CD4-positive, alpha-beta T cell treated with Interleukin-4 for 4 hours (primary cell): ENCODE measurements at regions not wholly inside any gene's neighbourhood (a gene's known extent, or its start where the extent isn't known, plus 50 kb on each side); places are given as distances from the start of the nearest gene placed in this dataset.

ENCODE experiments used
- DNase-seq: peaks from one replicate; pipeline ENCODE4 v3.0.0-alpha.2; 2020

DNA sequence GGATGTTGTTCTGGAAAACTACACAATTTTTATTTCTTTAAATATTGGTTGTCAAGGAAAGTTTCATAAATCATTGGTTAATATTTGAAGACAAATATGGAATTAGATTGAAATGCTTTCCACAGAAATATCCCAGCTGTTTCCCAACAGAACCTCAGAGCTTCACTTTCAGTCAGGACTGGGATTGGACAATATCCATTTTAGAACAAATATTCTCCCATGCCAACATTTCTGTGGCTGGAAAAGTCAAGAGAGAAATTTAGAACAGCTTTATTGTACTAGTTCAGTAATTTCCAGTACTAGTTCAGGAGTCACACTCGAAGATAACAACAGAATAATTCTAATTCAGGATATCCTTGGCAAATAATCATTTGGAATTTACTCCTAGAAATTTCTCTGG, 116.1 kb upstream of the TUT7 start:
- DNase-seq = no peak

DNA sequence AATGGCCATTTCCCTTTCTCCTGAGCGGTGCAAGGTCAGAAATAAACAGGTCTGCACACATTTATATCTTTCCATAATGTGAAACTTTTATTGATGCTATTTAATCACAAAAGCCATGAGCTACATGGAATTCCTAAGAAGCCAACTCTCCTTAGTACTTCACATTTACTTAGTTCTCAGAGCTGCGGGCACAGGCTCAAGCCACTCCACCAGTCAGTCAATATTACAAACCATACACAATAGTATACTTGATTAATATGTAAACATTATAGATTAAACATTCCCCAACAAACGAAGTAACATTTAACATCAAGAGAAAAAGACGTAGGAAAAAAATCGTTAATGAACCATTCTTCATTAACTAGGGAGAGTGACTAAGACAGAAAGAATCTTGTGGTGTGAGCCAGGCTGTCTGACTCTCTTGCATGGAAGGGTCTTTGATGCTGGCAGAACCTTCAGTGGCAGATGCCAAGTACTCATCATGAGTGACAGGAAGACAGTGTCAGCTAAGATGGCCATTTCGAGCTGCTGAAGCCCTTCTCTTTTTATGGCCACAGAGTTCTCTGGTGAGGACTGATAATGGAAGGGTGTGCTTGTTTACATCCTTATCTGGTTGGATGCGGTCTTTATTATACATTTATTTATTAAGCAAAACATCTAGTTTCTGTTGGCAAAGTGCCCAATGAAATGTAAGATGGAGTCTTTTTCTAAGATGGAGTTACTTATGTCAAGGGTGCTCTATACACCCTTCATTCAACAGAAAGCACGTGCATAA, 115.5 kb upstream of the TUT7 start:
- DNase-seq = no peak

DNA sequence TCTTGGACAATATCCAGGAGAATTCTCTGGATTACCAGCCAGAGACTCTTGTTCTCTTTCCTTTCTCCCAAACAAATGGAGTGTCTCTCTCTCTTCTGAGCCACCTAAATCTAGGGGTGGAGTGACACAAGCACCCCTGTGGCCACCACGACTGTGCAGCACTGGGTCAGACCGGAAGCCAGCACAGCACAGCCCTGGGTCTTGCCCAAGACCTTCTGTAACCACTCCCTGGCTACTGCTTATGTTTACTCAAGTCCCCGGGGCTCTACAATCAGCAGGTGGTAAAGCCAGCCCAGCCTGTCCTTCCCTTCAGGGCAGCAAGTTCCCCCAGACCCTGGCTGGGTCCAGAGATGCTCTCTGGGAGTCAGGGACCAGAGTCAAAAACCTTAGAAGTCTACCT, 110.0 kb upstream of the TUT7 start:
- DNase-seq = no peak

DNA sequence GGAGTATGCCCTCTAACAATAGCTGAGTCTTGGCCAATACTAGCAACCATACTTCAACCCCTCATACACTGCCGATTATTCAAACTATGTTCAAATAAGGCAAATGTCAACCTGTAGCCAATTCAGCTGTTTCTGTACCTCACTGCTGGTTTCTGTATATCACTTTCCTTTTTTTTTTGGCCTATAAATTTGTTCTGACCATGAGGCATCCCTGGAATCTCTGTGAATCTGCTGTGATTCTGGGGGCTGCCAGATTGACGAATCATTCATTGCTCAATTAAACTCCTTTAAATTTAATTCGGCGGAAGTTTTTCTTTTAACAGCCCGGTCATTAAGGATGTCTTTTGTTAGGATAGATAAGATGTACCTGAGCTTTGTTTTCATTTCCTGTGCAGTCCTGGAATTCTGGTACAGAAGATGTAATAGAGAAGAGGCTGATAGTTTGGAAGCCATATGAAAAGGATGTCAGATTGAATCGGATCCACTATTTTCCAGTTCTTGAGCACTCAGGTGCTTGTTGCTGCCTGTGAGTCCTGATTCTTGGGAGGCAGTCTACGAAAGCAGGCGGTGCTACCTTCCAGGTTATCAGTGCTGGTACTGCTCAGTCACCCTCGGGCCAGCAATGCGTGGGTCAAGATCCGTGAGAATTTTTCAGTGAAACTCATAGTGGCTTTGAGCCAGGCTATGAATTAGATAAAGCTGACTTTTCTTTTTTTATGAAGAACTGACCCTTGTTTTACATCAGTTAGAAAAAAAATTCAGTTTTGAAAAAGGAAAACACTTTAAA, 106.2 kb upstream of the TUT7 start:
- DNase-seq = no peak

DNA sequence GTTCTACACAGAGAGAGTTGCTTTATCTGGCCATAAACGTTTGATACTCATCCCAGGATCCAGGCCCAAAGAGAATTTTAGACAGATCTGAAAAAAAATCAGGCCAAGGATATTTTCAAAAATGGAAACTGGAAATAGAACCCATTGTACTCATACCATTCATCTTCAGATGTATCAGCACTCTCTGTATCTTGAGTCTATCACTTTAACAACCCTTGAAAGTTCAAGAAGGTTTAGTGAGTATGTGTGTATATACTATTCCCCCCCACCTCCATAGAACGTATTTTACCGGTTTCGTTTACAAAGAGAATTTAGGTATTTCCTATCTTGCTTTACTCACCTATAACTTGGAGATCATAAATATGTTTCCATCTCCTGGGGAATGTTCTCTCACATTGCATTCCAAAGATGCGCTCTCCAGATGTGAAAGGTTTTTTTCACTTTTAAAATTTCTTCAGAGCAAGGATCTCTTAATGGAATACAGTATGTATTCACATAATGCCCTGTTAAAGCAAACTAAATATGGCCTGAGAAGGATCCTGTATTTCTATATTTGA, 105.5 kb upstream of the TUT7 start:
- DNase-seq = no peak

DNA sequence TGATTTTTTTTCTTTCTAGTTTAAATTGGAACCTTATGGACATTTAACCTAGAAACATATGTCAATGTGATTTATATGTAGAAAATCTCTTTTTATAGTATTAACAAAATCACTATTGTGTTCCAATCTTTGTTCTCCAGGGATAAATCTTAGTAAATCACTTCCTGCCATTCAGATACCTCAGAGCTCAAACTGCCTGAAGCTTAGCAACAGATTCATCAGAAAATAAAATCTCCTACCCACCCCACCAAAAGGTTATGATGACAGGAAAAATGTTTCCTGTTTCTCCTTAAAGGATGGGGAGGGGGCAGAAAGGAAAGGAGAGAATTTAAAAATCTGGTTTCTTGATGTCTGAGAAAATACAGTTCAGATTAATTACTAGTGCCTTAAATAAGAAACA, 105.0 kb upstream of the TUT7 start:
- DNase-seq = no peak

DNA sequence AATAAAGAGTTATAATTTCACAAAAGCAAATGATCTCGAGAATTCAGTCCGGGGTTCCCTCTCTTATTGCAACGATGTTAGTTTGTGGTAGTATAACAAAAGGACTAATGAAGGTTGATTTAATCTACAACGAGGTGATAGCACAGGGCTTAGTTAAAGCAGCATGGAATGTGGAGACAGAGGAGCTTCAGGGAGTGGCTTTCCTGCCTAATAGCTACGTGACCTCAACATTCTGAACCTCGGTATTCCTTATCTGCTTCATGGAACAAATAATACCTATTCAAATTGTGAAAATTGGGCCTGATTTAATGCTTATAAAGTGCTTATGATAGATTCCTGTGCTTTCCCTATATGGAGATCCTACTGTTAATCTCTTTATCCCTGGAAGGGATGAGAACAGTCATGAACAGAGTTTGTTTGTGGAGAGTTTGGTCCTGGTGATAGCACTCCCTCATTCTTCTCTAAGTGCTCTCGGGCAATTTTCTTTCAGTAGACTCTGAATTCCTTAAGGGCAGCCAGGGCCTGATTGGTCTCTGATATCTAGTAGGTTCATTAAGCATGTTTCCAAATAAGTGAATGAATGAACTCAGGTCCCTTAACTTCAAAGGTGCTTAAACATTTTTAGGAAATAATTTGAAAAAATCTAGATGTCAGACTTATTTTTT, 104.1 kb upstream of the TUT7 start:
- DNase-seq = no peak

DNA sequence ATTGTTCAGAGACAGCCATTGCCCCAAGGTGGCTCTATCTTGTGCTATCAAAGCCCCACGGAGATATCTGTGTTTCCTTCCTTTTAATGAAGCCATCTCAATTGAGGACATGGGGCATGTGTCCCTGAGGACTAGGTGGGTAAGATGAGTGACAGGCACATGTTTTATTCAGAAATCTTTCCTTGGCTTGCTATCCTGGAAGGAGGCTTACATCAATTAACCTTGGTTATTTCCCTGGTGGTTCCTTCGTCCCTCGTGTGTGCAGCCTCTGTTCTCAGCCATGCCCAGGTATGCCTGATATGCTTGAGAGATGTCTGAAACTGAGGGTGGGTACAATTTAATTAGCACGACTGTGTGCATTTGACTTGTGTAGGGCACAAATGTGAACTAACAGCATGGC, 102.2 kb upstream of the TUT7 start:
- DNase-seq = no peak

DNA sequence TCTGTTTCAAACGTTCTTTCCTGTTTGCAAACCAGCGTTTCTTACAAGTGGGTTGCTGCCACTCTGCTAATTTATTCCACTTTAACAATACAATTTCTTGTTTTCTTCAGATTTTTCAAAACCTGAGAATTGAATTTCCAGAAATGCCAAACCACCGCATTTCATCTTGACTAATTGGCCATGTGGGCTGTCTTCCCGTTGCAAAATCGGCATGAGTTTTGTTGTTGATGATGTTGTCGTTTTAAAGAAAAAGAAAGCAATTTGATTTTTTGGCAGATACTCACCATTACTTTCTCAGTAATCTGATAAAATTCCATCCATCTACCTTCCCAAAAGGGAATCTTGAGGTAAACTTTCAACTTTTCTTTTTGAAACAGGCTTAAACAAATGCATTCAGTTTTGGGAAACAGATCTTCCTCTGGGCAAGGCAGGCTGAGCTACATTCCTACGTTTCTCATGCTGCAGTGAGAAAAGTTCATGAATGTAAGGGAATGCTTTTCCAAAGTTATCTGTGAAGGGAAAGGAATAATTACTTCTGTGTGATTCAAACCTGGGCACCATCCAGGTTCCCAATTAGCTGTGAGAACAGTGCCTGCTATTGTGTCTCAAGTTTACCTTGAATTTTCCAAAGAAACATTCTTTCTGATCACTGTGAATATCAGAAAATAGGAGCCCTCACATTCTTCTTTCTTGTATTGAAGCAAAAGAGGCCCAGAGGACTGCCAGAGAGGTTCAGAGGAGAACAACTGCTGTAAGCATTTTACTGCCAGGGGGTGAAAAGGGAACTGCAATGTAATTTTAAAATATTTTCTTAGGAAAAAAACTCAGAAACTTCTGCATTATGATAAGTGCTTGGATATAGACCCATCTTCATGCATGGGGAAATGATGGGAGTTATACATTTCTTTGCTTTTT, 100.7 kb upstream of the TUT7 start:
- no peak for DNase-seq

DNA sequence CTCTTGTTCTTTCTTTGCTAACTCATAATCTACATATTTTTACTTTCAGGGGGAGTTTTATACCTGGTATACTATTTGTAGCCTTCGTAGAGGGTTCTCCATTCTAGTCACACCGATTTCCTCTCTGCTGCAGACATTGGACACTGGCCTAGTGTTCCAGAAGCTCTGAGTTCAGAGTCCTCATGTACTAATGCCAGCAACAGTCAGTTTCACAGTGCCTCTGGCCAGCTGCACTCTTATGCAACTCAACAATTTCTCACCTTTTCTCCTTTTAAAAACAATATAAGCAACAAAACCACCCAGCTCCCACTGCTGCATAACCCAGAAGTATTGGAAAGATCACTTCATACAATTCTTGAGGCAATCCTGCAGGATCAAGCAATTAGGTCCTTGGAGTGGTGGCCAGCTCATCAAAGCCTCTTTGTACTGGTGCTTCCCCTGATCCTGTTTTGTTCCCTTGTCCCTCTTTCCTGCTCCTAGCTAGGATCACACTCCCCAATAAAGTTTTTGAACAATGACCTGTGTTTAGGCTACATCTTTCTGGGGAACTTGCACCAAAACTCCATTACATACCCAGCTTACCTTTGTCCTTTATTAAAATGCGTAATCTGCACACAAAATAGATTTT, 98.1 kb upstream of the TUT7 start:
- DNase-seq = no peak

DNA sequence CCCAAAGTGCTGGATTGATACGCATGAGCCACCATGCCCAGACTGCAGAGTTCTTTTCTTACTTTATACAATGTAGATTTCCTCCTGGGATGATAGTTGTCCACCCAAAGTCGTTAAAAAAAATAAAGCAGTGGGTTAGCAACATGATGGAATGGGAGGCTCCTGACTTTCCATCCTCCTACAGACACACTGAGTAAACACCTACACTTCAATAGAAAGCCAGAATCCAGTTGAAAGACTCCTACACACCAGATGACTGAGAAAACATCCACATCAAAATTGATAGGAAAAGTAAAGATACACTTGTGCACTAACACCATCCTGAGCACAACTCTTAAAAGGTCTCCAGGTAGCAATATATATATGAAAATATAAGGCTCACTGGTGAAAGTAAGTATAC, 95.0 kb upstream of the TUT7 start:
- DNase-seq = no peak

DNA sequence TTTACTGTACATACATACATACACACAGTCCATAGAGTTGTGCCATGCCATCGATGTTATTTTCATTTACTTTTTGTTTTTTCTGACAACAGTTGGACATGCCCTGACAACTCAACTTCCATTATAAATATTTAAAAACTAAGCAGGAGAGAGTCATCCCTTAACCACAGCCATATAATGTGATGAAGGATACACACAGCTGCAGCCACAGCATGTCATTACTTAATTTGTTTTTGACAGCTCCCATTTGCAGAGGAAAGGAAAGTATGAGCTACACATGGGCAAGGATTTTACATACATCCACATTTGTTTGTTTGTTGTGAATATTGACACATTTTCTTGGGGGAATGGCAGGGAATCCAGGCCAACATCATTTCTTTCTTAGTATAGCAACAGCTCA, 91.5 kb upstream of the TUT7 start:
- no peak for DNase-seq

DNA sequence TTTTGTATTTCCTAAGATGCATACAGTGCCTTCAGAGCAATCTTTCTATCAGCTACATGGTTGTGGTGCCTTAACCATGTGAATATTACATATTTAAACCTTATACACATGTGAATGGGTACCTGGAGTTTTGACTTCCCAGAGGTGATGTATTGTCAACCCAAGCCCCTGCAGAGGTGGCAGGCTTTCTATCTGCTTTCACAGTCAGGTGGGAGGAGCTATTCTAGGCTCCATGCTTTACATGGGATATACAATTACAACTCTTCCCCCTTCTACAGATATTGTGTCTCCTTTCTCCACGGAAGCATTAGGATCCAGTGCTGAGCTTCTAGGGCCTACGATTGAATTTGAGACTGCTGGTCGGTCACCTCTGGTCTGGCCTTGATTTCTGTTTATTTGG, 89.8 kb upstream of the TUT7 start:
- DNase-seq = no peak

DNA sequence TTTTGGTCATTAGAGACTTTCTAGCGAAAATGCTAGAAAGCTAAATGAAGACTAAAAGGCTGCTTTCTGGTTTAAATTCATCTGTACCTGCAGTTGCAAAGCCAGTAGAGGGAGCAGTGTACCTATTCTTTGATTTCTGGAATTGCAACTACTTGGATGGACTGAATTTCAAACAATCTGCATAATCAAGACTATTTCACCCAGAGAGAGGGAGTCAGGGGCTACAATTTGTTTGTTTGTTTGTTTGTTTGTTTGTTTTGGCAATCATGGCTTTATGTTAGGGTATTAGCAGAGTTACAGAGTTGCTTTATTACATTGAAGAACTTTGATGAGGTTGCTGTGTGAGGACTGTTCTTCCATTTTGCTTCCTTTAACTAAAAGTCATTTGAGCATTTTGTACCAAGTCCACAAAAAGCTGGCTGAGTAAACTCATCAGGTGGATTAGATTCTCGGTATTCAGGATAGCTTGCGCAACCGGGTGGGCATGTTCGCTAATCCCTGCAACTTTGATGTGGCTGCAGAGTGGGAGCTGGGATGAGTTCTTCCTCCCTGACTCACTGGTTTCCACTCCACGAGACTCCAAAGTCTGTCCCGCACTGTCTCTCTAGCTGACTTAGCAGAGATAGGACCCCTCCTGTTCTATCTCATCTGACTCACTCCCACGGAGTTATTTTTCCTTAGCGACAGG, 80.0 kb upstream of the TUT7 start:
- peak; percentile 32 for DNase-seq

DNA sequence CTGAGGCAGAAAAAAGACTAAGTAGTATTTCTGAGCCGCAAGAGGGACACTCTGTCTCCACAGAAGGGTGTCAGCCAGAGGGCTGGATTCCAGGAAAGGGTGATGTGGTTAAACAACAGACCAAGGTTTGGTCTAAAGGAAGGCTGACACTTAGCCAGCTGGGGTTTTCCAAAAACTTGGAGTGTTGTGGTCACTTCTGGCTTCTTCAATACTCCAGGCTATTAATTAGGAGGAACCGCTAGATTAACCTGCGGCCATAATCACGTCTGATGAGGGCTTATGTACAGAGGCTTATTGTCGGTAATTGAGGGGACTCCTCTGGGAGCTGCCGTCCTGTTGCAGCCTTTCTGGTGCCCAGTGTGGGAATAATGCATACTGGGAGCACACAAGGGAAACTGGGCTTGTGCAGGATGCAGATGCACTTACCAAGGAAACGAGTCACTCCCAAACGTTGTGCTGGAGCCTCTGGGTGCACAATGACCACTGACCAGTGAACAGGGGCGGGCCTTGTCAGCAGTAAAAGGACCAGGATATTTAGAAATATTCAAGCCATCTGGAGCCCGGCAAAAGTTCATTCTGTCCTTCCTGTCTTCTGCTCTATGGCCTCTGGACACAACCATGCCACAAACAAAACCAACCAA, 70.2 kb upstream of the TUT7 start:
- no peak for DNase-seq

DNA sequence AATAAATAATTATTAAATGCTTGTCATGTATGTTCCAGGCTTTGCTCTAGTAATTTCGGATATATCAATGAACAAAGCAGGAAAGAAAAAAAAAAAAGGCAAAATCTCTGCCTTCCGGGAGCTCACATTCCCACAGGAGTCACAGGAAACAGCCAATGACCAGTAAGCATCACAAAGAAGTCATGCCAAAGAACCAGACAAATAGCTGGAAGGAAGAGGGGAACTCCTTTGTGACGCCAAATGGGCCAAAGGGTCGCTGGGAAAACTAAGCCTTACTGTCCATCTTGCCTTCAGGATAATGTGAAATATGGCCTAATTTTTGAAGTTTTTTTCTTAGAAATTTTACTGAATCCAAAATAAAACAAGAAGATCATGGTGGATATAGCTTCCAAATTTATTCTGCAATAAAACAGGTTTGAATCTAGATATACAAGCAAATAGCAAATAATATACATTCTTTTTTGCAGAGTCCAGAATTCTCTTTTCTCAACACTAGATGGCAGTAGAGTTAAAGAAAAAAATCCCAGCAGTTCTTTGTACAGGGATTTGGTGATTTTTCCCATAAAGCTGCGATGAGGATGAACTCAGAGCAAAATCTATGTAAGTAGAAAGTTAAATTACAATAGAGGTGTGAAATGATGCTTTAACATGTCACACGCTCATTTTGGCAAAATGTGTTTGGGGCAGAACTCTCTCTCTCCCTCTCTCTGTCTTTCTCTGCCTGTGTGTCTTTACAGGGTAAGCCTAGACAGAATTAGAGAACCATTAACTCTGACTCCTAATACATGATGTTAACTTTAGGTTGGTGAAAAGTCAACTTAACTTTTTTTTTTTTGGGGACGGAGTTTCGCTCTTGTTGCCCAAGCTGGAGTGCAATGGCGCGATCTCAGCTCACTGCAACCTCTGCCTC, 60.0 kb upstream of the TUT7 start:
- DNase-seq = peak; percentile 44

DNA sequence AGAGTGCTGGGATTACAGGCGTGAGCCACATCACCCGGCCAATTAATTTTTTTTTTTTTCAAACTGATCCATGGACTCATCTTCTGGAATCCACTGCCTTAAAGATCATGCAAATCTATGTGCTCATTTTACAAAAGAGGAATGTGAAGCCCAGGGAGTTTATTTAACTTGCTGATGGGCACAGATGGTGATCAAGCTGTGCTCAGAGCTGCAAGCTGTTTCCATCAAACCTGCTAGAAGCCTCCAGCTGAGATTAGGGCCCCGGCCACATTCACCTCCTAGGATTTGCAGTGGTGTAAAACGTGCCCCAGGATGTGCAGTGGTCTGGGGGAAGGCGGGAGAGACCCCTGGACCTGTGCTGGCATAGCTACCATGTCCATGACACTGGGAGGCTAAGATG, 56.1 kb upstream of the TUT7 start:
- DNase-seq = no peak

DNA sequence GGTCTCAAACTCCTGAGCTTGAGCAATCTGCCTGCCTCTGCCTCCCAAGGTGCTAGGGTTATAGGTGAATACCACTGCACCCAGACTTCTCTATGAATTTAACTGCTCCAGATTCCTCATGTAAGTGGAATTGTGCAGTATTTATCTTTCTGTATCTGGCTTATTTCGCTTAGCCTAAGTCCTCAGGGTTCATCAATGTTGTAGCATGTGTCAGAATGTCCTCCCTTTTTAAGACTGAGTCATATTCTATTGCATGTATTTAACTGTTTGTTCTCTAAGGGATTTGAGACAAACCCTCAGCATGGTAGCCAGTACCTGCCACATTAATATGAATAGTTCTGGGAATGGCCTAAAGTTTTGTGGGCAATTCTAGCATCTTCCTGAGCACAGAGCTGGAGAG, 53.9 kb upstream of the TUT7 start:
- no peak for DNase-seq

DNA sequence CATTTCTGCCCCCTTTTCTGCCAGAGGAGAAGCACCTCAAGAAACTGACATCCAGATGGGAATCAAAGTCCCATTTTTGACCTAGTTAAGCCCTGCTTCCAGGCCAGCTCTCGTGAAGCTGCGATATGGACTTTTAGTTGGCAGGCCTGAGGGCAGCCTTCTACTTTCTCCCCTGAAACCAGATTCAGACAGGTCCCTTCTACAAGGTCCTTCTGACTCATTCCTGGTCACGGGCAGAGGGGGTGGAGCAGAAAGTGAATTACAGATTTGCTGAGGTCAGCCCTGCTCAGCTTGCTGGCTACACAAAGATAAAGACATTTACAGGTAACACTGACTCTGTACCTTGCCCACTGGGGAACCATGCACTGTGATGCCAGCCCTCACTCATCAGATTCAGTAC, 52.8 kb upstream of the TUT7 start:
- no peak for DNase-seq

DNA sequence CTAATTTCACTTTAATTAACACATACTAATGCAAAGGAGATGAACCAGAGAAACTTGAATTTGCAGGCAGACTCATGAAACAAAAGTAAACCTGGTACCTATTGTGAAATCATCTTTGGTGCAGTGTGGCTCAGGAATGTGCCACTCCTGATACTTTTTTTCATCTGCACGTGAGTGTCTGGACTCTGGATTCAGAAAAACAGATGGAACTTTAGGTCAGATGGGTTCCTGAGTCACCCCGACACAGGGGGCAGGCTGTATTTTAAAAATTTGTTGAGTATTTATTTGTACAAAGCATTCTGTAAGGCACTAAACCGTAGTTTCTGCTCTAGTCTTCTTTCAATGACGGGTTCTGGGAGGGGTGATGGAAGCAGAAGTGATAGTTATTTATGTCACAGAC, 52.2 kb upstream of the TUT7 start:
- DNase-seq = no peak
